Myocyte (in vitro differentiated cells): ENCODE measurements at regions not wholly inside any gene's neighbourhood (a gene's known extent, or its start where the extent isn't known, plus 50 kb on each side); places are given as distances from the start of the nearest gene placed in this dataset.

Experiments used
- DNase-seq: peaks from one replicate; pipeline ENCODE4 v3.0.0-alpha.2; 2012; ENCODE audit warnings: low read depth

- peak; percentile 62 for DNase-seq
Observed at GRCh38 chr6:56771189-56771588, 128.5 kb upstream of the DST start.

DNA sequence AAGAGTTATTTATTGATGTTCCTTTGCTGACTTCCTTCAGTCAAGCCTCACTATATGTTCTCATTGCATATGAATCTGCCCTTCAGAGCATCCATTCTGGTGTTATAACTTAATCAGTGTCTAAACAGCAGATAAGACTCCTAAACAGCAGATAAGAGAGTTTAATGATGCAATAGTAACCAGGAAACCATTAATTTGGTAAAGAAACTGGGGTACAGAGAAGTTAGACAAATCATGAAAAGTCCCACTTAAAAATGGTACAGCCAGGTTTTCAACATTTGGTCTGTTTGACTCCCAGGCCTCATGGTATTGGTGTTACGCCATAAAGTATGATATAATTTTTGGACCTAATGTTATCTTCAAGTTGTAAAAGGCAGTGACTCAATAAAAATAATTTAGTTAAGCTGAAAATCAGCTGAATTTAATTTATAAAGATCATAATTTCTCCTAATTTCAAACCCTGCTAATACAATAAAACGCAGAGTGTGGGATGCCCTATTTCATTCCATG, 127.4 kb upstream of the DST start:
- DNase-seq, result no peak

DNA sequence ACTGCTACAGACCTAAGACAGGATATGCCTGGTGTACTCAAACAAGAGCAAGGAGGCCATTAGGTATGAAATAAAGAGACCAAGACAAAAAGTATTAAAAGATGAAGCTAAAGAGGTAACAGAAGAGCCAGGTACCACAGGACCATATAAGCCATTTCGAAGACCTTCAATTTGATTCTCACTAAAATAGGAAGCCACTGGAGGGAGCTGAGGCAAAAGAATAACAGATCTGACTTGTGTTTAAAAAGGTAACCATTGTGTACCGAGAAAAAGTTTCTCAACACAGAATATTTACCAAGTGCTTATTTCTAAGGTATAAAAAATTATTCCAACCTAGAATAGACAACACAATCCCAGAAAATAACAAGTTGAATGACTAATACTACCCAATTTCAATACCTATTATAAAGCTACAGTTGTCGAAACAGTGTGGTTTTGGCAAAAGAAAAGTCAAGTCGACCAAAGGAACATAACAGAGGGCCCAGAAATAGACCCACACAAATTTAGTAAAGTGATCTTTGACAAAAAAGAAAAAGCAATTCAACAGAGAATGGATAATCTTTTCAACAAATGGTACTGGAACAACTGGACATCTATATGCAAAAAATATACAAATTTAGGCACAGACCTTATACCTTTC, 125.3 kb upstream of the DST start:
- DNase-seq, result peak; percentile 38

DNA sequence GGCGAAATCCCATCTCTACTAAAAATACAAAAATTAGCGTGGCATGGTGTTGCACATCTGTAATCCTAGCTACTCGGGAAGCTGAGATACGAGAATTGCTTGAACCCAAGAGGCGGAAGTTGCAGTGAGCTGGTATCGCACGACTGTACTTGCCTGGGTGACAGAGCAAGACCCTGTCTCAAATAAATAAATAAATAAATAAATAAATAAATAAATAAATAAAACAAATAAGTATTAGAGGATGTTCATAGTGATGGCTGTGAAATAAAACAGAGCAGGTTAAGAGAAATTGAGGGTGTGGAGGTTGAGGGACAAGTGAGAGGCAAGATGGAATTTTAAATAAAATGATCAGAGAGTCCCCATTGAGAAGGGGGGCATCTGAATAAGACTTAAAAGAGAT, 124.7 kb upstream of the DST start:
- no peak for DNase-seq

DNA sequence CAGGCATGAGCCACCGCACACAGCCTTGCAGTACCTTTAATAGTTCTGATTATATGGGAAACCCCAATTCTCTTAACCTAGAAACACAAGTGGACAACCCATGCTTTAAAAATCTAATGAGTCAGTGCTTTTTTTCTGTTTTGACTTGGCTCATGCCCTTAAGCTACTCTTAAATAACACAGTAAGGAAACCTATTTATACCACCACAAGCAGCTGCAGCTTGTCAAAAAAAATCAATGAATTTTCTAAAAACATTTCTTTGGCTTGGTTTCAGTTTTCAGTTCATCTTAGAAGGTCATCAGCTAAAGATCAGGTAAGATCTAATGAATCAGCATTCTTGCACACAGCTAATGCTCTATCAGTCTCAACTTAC, 124.1 kb upstream of the DST start:
- peak; percentile 65 for DNase-seq

- no peak for DNase-seq
Observed at GRCh38 chr6:56766139-56766805, 123.6 kb upstream of the DST start.

DNA sequence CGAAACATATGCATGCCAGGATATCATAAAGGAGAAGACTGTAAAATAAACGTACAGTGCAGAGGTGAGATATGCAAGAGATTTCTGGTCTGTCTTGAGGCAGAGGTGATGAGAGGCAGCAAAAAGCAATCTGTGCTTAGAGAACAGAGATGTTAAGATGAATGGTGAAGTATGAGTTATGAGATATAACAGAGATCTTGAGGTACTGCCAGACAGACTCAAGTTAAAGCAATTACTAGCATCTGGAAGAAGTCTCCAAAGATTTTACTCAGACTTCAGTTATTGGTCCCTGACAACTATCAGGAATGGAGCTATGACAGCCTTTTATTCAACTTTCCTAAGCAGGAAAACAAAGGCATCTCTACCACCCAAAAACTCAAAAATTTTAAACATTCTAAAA, 122.8 kb upstream of the DST start:
- no peak for DNase-seq

DNA sequence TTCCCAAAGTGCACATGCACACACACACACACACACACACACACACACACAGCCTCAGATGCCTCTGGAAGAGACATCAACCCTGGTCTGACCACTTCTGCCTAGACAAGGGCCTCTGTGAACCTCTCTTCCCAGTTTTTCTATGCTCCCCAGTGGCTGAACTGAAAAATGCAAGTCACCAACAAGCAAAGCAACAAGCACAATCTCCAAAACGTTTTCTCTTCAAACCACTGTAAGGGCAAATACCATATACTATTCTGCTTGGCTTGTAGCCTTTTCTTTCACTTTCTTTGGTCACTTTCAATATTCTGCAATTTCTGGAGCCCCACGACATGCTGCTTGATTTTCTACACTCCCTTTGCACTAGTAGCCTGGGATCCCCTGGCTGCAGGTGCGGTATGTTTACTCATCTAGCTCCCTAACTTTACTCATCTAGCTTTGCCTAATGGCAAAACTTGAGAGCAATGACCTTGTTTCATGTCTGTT, 121.4 kb upstream of the DST start:
- peak; percentile 50 for DNase-seq

- no peak for DNase-seq
Observed at GRCh38 chr6:56761651-56762050, 119.0 kb upstream of the DST start.

- DNase-seq, result no peak
Observed at GRCh38 chr6:56760842-56761241, 118.2 kb upstream of the DST start.

DNA sequence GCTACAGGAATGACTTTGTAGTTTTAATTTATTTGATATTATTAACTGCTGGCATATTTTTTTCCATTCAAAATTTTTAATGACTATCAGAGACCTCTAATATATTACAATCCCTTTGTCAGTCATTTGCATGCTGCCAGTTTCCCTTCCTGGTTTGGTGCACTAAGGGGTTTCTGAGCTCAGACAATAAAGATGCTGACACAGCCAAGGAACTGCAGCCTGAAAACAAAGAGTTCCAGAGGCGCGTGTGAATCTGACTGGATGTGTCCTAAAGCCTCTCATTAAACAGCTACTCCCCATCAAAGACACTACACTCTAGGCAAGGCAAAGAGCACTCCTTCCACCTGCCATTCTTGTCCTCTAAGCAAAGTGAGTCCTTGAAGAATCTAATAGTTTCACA, 116.8 kb upstream of the DST start:
- DNase-seq, result no peak

DNA sequence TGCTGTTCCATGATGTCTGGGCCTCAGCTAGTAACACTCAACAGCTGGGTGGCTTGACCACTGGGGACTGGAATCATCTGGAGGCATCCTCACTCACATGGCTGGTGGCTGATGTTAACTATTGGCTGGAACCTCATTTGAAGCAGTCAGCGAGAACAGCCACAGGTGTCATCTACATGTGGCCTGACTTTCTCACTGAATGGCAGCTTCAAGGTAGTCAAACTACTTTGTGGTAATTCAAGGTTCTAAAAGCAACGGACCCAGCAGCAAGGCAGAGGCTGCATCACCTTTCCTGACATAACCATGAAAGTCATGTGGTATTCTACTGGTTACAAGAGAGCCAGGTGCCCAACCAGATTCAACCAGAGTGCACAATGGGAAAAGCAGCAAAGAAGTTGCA, 115.9 kb upstream of the DST start:
- DNase-seq, result no peak

DNA sequence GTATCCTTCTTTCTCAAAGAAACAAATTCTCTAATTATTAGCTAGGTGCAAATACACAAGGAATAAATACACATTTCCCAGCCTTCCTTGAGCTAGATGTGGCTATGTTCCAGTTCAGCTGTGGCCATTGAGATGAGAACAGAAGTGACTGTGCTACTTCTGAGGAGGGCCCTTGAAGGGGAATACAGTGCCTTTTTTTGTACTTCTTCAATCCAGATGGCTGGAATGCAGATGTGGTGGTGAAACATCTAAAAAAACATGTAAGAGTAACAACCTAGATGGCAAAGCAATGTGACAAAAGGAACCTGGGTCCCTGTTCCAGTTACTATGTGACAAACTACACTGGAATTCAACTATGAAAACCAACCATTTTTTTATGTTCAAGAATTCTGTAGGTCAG, 115.4 kb upstream of the DST start:
- DNase-seq, result no peak

- peak; percentile 50 for DNase-seq
Observed at GRCh38 chr6:56757588-56757984, 114.9 kb upstream of the DST start.

DNA sequence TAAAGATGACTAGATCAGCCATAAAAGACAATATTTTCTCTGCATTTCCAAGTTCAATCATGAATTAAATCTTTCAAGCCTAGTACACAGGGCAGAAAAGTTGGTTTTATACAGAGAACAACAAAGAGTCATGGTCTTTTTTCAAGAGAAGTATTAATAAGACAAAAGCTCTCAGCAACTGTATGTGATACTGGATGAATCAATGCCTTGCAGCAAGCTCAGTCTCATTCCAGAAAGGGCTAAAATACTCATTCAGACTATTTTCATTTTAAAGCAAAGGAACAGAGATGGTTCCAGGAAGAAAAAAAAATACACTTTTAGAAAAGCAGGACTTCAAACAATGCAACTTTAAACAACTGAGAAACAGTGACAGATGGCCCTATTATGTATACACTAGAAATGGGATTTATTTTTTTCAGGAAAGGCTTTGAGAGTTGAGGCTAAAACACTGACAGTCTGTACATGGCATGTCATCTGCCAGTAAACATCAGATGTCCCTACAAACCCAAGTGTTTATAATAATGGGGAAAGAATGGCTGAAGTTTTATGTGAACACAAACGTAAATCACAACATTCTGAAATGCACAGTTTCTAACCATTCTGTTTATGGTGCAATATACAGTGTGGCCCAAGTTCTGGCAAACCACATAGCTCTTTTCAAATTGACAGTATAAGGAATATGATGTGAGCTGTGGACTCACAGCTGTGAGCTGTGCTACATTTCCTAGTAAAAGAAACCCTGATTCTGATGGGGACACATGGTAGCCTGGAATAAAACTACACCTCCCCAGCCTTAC, 114.3 kb upstream of the DST start:
- DNase-seq, result no peak

DNA sequence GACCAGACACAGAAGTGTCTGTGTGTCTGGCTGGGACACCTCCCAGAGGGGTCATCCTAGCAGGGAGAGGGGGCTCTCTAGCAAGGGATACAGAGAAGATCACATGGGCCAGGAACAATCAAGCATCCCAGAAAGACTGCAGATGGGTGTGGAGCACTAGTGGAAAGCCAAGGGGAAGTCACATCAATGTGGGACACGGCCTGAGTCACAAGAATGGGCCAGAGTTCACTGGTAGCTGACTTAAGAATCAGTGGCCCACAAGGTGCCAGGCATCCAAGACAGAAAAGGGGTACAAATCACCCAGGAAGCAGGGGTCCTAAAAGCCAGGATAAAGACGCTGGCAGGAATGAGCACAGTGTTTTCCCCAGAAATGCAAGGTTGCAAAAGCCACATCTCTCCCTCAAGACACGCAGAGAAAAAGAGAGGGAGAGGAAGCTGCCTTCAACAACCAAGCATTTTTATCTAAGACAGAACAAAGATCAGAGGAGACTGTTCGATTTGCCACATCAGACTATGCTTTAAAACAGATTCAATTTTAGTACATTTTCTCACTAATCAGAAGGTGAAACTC, 113.6 kb upstream of the DST start:
- no peak for DNase-seq

DNA sequence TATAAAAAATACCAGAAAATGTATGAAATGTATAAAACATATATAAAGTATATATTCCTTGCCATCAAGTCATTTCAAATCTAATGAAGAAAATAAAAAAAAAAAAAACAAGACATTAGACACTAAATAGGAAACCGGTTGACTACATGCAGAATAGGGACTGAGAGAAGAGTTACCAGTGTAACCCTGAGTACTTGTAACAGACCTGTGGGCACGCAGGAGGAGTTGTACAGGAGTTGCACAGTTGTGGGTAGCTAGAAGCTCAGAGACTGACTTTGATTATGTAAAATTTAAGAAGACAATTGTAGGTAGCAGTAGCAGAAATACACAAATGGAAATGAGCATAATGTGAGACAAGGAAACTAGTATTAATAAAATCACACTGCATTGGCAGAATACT, 112.4 kb upstream of the DST start:
- no peak for DNase-seq

- no peak for DNase-seq
Observed at GRCh38 chr6:56753811-56754210, 111.1 kb upstream of the DST start.

GRCh38 chr6:56752534-56752933, 109.8 kb upstream of the DST start:
- DNase-seq, result no peak

GRCh38 chr6:56752009-56752408, 109.3 kb upstream of the DST start:
- DNase-seq, result no peak

GRCh38 chr6:56751604-56752003, 108.9 kb upstream of the DST start:
- no peak for DNase-seq

GRCh38 chr6:56750686-56751085, 108.0 kb upstream of the DST start:
- DNase-seq, result no peak
